HL-60/S4 treated with phorbol 12-myristate 13-acetate at 8.2 ng/mL for 4 days and 3 days (cell line): ENCODE measurements at regions not wholly inside any gene's neighbourhood (a gene's known extent, or its start where the extent isn't known, plus 50 kb on each side); places are given as distances from the start of the nearest gene placed in this dataset.
"Not testable (repeated sequence)": the region's sequence is repeated elsewhere in the genome, so short reads cannot be mapped to it uniquely, and the experiment has no call there.

ENCODE experiments used
- in situ Hi-C: fragments of 300-500 bp; cut with MboI; formaldehyde crosslinking; loops from 2 replicates; pipeline ENCODE4 v1.15.0; 2022; ENCODE audit warnings: low sequenced_read_pairs

GRCh38 chr14:34104489-34105397 lies 153.9 kb upstream of the EGLN3 start:
- in situ Hi-C loops: no loop called here

- in situ Hi-C loops: no loop called here
Measured at GRCh38 chr14:34103176-34103575, 152.3 kb upstream of the EGLN3 start.

GRCh38 chr14:34099635-34100034 lies 148.8 kb upstream of the EGLN3 start:
- in situ Hi-C loops: no loop called here

- in situ Hi-C loops: no loop called here
Measured at GRCh38 chr14:34098985-34099349, 148.1 kb upstream of the EGLN3 start.

GRCh38 chr14:34098045-34098984 lies 147.4 kb upstream of the EGLN3 start:
- in situ Hi-C loops: no loop called here

GRCh38 chr14:34097644-34098043 lies 146.8 kb upstream of the EGLN3 start:
- in situ Hi-C loops: no loop called here

- in situ Hi-C loops: no loop called here
Measured at GRCh38 chr14:34094384-34094783, 143.5 kb upstream of the EGLN3 start.

GRCh38 chr14:34093883-34094282 lies 143.0 kb upstream of the EGLN3 start:
- in situ Hi-C loops: no loop called here

- in situ Hi-C loops: no loop called here
Measured at GRCh38 chr14:34090451-34090850, 139.6 kb upstream of the EGLN3 start.

- in situ Hi-C loops: no loop called here
Measured at GRCh38 chr14:34088914-34089313, 138.0 kb upstream of the EGLN3 start.

- in situ Hi-C loops: no loop called here
Measured at GRCh38 chr14:34087571-34087970, 136.7 kb upstream of the EGLN3 start.

- in situ Hi-C loops: no loop called here
Measured at GRCh38 chr14:34086223-34086757, 135.4 kb upstream of the EGLN3 start.

GRCh38 chr14:34085695-34086094 lies 134.8 kb upstream of the EGLN3 start:
- in situ Hi-C loops: no loop called here

GRCh38 chr14:34081576-34082136 lies 130.8 kb upstream of the EGLN3 start:
- in situ Hi-C loops: no loop called here

- in situ Hi-C loops: no loop called here
Measured at GRCh38 chr14:34081101-34081575, 130.3 kb upstream of the EGLN3 start.

- in situ Hi-C loops: not testable (repeated sequence)
Measured at GRCh38 chr14:34079643-34080042, 128.8 kb upstream of the EGLN3 start.

- in situ Hi-C loops: no loop called here
Measured at GRCh38 chr14:34078117-34078743, 127.4 kb upstream of the EGLN3 start.

- in situ Hi-C loops: no loop called here
Measured at GRCh38 chr14:34075826-34076225, 125.0 kb upstream of the EGLN3 start.

- in situ Hi-C loops: no loop called here
Measured at GRCh38 chr14:34075042-34075744, 124.3 kb upstream of the EGLN3 start.

GRCh38 chr14:34072921-34073320 lies 122.0 kb upstream of the EGLN3 start:
- in situ Hi-C loops: no loop called here
